ENCODE measurements at regions not wholly inside any gene's neighbourhood (a gene's known extent, or its start where the extent isn't known, plus 50 kb on each side); places are given as distances from the start of the nearest gene placed in this dataset.

GRCh38 chr1:216778737-216779136, 55.5 kb upstream of the ESRRG start:
- no peak for DNase-seq (ENCODE audit: low spot score)
- Histone ChIP-seq H3K27ac (no peak overlapping the region), H3K4me3 (no peak overlapping the region)
- no peak for TF ChIP-seq CTCF (IDR thresholded peaks at IDR 0.05)

GRCh38 chr1:216777148-216777547, 53.9 kb upstream of the ESRRG start:
- no peak for DNase-seq (ENCODE audit: low spot score)
- Histone ChIP-seq H3K27ac (no peak overlapping the region), H3K4me3 (no peak overlapping the region)
- no peak for TF ChIP-seq CTCF (IDR thresholded peaks at IDR 0.05)
